Common myeloid progenitor, CD34-positive (primary cell): ENCODE measurements at regions not wholly inside any gene's neighbourhood (a gene's known extent, or its start where the extent isn't known, plus 50 kb on each side); places are given as distances from the start of the nearest gene placed in this dataset.

Experiments used
- CTCF ChIA-PET: fragments of 350-600 bp; sonication (Branson Sonifier 250); formaldehyde crosslinking; loops from one replicate; lab custom pipeline; 2021; ENCODE audit warnings: antibody characterized with exemption; lab: Charles Lee
- POLR2A ChIA-PET: fragments of 350-600 bp; sonication (Branson Sonifier 250); formaldehyde crosslinking; loops from one replicate; lab custom pipeline; 2021; ENCODE audit warnings: antibody characterized with exemption; lab: Charles Lee
- DNase-seq, 3 donors: peaks; one replicate each; pipeline versions ENCODE4 v3.0.0 to v3.0.0-alpha.2; 2013
- H3K27ac ChIP-seq, 2 experiments: 1 replicate in 1 of 2; 2 replicates in 1 of 2; pipeline ENCODE4 v1.7.0; 2013; ENCODE audit warnings: inconsistent platforms in 2 of 2, low read length in 2 of 2, mild to moderate bottlenecking in 2 of 2, low read depth in 1 of 2, moderate library complexity in 1 of 2; ENCODE audit not compliant: severe bottlenecking in 2 of 2, insufficient read depth in 1 of 2, poor library complexity in 1 of 2
- H3K27me3 ChIP-seq, 5 experiments: replicated peaks in 2 of 5; 1 replicate in 3 of 5; 2 replicates in 2 of 5; pipeline versions ENCODE4 v1.6.1 to v1.7.0; 2013; ENCODE audit warnings: low read length in 4 of 5, mild to moderate bottlenecking in 2 of 5, moderate library complexity in 2 of 5, inconsistent platforms in 1 of 5; ENCODE audit not compliant: insufficient read depth in 5 of 5, control insufficient read depth in 4 of 5
- H3K36me3 ChIP-seq, 4 experiments: 1 replicate in 2 of 4; 2 replicates in 2 of 4; pipeline versions ENCODE4 v1.6.1 to v1.7.0; 2013; ENCODE audit warnings: low read length in 3 of 4, control low read depth in 1 of 4, mild to moderate bottlenecking in 1 of 4; ENCODE audit not compliant: control insufficient read depth in 4 of 4, insufficient read depth in 4 of 4
- H3K4me1 ChIP-seq, 4 experiments: 1 replicate in 3 of 4; 2 replicates in 1 of 4; pipeline versions ENCODE4 v1.6.1 to v1.7.1; 2013; ENCODE audit warnings: low read length in 3 of 4, mild to moderate bottlenecking in 3 of 4, control low read depth in 1 of 4, inconsistent platforms in 1 of 4, moderate library complexity in 1 of 4; ENCODE audit not compliant: control insufficient read depth in 4 of 4, insufficient read depth in 4 of 4; ENCODE audit errors: control extremely low read depth in 1 of 4
- H3K4me3 ChIP-seq, 7 experiments: 1 replicate in 4 of 7; 2 replicates in 3 of 7; pipeline versions ENCODE4 v1.5.1 to v1.7.0; 2013; ENCODE audit warnings: mild to moderate bottlenecking in 7 of 7, low read length in 6 of 7, moderate library complexity in 6 of 7, inconsistent platforms in 2 of 7, low read depth in 2 of 7, control low read depth in 1 of 7; ENCODE audit not compliant: insufficient read depth in 4 of 7, control insufficient read depth in 1 of 7; ENCODE audit errors: extremely low read depth in 1 of 7
- H3K9me3 ChIP-seq, 5 experiments: 1 replicate in 4 of 5; 2 replicates in 1 of 5; pipeline versions ENCODE4 v1.6.1 to v1.7.1; 2013; ENCODE audit warnings: low read length in 4 of 5, mild to moderate bottlenecking in 2 of 5, inconsistent platforms in 1 of 5, low read depth in 1 of 5, moderate library complexity in 1 of 5; ENCODE audit not compliant: control insufficient read depth in 4 of 5, insufficient read depth in 2 of 5; ENCODE audit errors: control extremely low read depth in 1 of 5
- WGBS: methylation state at CpG from one replicate; pipeline ENCODE4 v1.1.5; 2013; ENCODE audit not compliant: insufficient coverage; 5-methylcytosine and 5-hydroxymethylcytosine counted together

- Histone ChIP-seq H3K27me3 (no peaks in the 10 kb centered on the region), H3K4me3 (no peak overlapping the region), H3K27ac (no peak overlapping the region), H3K36me3 (no peaks in the 10 kb centered on the region), H3K4me1 (no peaks in the 10 kb centered on the region), H3K9me3 (no peaks in the 10 kb centered on the region)
- CTCF ChIA-PET: no interaction called here
- no peak for DNase-seq
- POLR2A ChIA-PET: no interaction called here
- 100% methylated on average over 2 of the region's 2 CpGs for WGBS
Observed at GRCh38 chr6:97815301-97815812, 532.3 kb upstream of the MMS22L start.

GRCh38 chr6:97816526-97816925, 533.5 kb upstream of the MMS22L start:
- H3K4me3 ChIP-seq: no peak overlapping the region
- no peak overlapping the region for H3K27ac ChIP-seq
- no peaks in the 10 kb centered on the region for H3K36me3 ChIP-seq
- H3K4me1 ChIP-seq: no peaks in the 10 kb centered on the region
- WGBS: 100% methylated on average over 1 of the region's 2 CpGs
- DNase-seq: no peak
- no peaks in the 10 kb centered on the region for H3K9me3 ChIP-seq
- CTCF ChIA-PET: no interaction called here
- no peaks in the 10 kb centered on the region for H3K27me3 ChIP-seq
- POLR2A ChIA-PET: no interaction called here

DNA sequence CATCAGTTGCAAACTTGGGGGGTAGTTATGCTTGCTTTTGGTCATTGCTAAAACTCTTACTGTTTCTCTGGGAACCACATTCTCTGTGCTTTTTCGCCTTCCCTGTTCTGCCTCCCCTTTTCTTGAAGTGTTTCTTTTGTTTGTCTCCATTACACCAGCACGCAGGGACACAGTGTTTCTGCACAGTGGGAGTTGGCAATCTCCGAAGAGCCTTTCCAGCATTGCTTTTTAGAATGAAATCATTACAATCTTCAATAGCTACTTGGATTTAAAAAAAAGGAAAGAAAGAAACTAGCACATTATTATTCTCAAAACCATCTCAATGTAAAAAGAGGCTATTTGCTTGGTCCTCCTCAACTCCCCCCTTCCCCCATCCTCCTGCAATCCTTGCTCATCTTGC, 536.7 kb upstream of the MMS22L start:
- Histone ChIP-seq H3K27me3 (no peaks in the 10 kb centered on the region), H3K4me3 (no peak overlapping the region), H3K36me3 (no peaks in the 10 kb centered on the region), H3K27ac (no peak overlapping the region), H3K9me3 (no peaks in the 10 kb centered on the region), H3K4me1 (no peaks in the 10 kb centered on the region)
- ChIA-PET CTCF (no interaction called here), POLR2A (no interaction called here)
- WGBS: 80% methylated on average over 2 of the region's 3 CpGs
- no peak for DNase-seq

DNA sequence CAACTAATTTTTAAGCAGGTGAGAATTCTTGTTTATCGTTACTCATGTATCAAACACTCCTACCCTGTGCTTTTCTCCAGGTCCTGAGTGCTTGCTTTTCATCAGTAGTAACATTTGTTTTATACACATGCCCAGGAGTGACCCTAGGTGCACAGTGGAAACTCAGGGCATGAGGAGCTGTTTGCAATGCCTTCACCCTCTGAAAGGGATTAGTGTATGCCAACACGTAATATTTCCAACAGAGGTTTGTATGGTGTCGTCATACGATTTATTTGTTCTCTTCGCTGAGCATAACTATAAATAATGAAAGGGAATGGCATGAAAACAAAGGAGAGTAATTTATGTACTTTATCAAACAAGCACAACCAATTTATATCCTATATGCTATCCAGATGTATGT, 537.4 kb upstream of the MMS22L start:
- Histone ChIP-seq H3K9me3 (no peaks in the 10 kb centered on the region), H3K36me3 (no peaks in the 10 kb centered on the region), H3K4me3 (no peak overlapping the region), H3K4me1 (no peaks in the 10 kb centered on the region), H3K27me3 (no peaks in the 10 kb centered on the region), H3K27ac (no peak overlapping the region)
- CTCF ChIA-PET: no interaction called here
- POLR2A ChIA-PET: no interaction called here
- DNase-seq: no peak
- 100% methylated on average over 1 of the region's 5 CpGs for WGBS

GRCh38 chr6:97822632-97823031, 539.6 kb upstream of the MMS22L start:
- ChIA-PET CTCF (no interaction called here), POLR2A (no interaction called here)
- Histone ChIP-seq H3K4me3 (no peak overlapping the region), H3K27ac (no peak overlapping the region), H3K27me3 (no peaks in the 10 kb centered on the region), H3K9me3 (no peaks in the 10 kb centered on the region), H3K4me1 (no peaks in the 10 kb centered on the region), H3K36me3 (no peaks in the 10 kb centered on the region)
- no peak for DNase-seq
- whole genome bisulfite sequencing: 62% methylated on average over 1 of the region's 2 CpGs

GRCh38 chr6:97841763-97842162, 558.7 kb upstream of the MMS22L start:
- H3K4me1 ChIP-seq: no peaks in the 10 kb centered on the region
- H3K27me3 ChIP-seq: no peaks in the 10 kb centered on the region
- WGBS: no CpG with 5 or more reads among the region's 3 CpGs
- H3K4me3 ChIP-seq: no peak overlapping the region
- POLR2A ChIA-PET: no interaction called here
- no peaks in the 10 kb centered on the region for H3K9me3 ChIP-seq
- no peak for DNase-seq
- CTCF ChIA-PET: no interaction called here
- no peak overlapping the region for H3K27ac ChIP-seq
- no peaks in the 10 kb centered on the region for H3K36me3 ChIP-seq

GRCh38 chr6:97842521-97842920, 559.5 kb upstream of the MMS22L start:
- Histone ChIP-seq H3K27ac (no peak overlapping the region), H3K36me3 (no peaks in the 10 kb centered on the region), H3K4me3 (no peak overlapping the region), H3K9me3 (no peaks in the 10 kb centered on the region), H3K4me1 (no peaks in the 10 kb centered on the region), H3K27me3 (no peaks in the 10 kb centered on the region)
- ChIA-PET POLR2A (no interaction called here), CTCF (no interaction called here)
- no peak for DNase-seq
- WGBS: no CpG with 5 or more reads among the region's 2 CpGs
